ENCODE measurements at regions not wholly inside any gene's neighbourhood (a gene's known extent, or its start where the extent isn't known, plus 50 kb on each side); places are given as distances from the start of the nearest gene placed in this dataset.

GRCh38 chr1:234774971-234775370 lies 165.0 kb upstream of the IRF2BP2 start (continued):
- TF ChIP-seq ZNF318 (CRISPR knock-in tag; IDR thresholded peaks at IDR 0.05) (no peak), KAT8 (CRISPR knock-in tag; IDR thresholded peaks at IDR 0.05) (no peak), PRPF4 (IDR thresholded peaks at IDR 0.05; ENCODE audit: low read depth, low read length, poor library complexity, severe bottlenecking) (no peak), DNMT3B (CRISPR knock-in tag; conservative IDR thresholded peaks at IDR 0.05) (no peak), TFDP2 (CRISPR knock-in tag; IDR thresholded peaks at IDR 0.05) (no peak)
